ENCODE measurements at regions not wholly inside any gene's neighbourhood (a gene's known extent, or its start where the extent isn't known, plus 50 kb on each side); places are given as distances from the start of the nearest gene placed in this dataset.

DNA sequence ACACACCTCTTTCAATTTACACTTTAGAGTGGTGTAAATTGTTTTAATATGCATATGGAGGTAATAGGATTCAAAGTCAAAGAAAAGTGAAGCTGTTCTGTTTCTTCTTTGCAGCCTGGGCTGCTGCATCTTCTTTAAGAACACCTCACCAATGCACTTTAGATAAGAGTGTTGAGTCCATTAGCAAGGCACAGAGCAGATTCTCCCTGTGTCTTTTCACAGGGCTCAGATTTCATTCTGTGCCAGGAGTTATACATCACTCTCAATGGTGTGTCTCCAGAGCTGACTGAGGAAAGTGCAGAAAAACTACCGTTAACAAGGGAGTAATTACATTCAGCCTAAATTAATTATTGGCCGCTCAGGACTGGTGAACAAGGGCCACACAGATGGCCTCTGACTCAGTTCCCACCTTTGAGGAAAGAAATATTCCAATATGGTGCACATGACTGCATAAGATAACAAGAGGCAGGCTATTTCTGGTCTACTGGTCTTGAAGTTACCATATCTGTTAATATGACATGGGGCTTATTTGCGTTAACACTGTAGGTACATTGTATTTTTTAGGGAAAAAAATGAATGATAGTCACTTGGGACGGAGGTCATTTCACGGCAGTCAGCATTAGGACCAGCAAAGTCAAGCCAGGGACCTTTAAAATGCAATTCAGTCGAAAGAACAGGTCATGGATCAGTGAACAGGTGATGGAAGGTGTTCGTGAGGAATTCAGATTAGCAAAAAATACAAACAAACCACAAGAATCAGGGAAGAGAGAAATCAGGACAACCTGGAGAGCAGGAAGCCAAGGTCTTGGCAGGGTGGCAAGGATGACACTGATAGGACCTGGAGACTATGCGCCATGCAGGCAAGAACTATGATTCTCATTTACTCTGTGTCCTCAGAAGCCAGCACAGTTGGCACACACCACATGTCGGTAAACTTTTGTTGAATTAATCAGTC is 203.7 kb downstream of the TBX18 start:
- no peaks in the 10 kb centered on the region for H3K27me3 ChIP-seq
- no peaks in the 10 kb centered on the region for H3K4me1 ChIP-seq
- no peaks in the 10 kb centered on the region for H3K9me3 ChIP-seq (replicated peaks in 1 of 11)
- no peak overlapping the region for H3K9ac ChIP-seq
- H4K20me1 ChIP-seq, result no peaks in the 10 kb centered on the region
- H3K36me3 ChIP-seq, result no peaks in the 10 kb centered on the region
- no peak for TF ChIP-seq Cebpa-rat (IDR thresholded peaks at IDR 0.05)
- no peak overlapping the region for H3K4me2 ChIP-seq
- H3K4me3 ChIP-seq, result no peak overlapping the region
- no peak overlapping the region for H3K27ac ChIP-seq

DNA sequence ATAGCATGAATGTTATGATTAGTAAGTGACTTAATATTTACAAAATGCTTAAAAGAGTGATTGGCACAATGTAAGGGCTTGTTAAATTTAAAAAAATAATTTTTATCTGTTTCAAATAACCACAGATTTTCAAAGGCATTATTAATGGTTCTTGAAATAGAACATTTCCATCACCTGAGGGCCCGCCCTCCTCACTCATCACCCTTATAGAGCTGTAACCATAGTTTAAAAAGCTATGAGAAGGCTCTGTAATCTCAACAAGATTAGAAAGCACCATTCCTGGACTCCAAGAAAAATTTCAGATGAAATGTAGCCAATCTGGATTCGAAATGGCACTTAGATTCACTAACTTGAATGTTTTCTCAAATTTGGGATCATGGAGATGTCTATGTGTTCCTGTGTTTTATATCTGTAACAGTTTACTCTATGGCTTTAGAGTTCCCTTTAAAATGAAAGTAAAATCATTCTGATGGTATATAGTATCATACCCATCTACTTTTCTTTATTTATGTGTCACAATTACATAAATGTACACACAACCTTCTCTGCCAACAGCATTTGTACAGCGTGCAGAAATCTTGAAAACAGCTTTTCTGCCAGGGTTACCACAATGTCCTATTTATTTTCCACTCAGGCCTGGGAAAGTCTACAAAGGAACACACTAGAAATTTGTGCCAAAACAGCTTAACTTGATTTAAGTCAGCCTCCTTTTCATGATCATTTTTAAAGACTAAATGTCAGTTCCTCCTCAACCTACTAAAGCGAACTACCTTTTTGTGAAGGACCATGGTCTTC is 207.7 kb downstream of the TBX18 start:
- Histone ChIP-seq H3K9me3 (replicated peaks in 1 of 11) (no peaks in the 10 kb centered on the region), H3K4me3 (no peak overlapping the region), H3K9ac (no peak overlapping the region), H3K27ac (no peak overlapping the region), H3K36me3 (no peaks in the 10 kb centered on the region), H3K4me1 (0 out of 20 replicates have a peak, but pooled peaks cover 0 to 4% (median 0%) of the 10 kb centered on the region in 10 experiments), H3K27me3 (no peaks in the 10 kb centered on the region), H3K4me2 (no peak overlapping the region), H4K20me1 (no peaks in the 10 kb centered on the region)
- TF ChIP-seq Cebpa-rat (IDR thresholded peaks at IDR 0.05), result no peak

DNA sequence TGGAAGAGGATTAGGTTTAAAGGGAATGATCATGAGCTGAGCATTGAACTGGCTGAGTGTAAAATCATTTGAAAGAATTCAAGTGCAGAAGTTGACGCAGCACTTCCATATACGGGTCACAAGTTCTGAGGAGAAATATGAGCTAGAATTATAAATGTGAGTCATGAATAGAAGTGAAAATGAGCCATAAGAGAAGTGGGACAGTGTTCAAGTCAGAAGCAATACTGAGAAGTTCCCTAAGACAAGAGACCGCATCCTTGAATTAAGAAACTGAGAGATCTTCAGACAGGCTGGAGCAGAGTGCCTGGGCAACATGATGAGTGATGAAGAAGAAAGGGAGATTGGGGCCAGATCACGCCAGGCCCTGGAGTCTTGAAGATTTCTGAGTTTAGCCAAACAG is 209.7 kb downstream of the TBX18 start:
- Histone ChIP-seq H4K20me1 (no peaks in the 10 kb centered on the region), H3K9me3 (replicated peaks in 1 of 11) (no peaks in the 10 kb centered on the region), H3K4me1 (0 out of 20 replicates have a peak, but pooled peaks cover 0 to 4% (median 0%) of the 10 kb centered on the region in 10 experiments), H3K9ac (no peak overlapping the region), H3K4me2 (peak overlapping the region in 2 of 11 experiments; percentile 13 to 29; a peak in 1 of 22 replicates), H3K27ac (no peak overlapping the region), H3K27me3 (no peaks in the 10 kb centered on the region), H3K4me3 (no peak overlapping the region), H3K36me3 (no peaks in the 10 kb centered on the region)
- TF ChIP-seq Cebpa-rat (IDR thresholded peaks at IDR 0.05), result no peak

DNA sequence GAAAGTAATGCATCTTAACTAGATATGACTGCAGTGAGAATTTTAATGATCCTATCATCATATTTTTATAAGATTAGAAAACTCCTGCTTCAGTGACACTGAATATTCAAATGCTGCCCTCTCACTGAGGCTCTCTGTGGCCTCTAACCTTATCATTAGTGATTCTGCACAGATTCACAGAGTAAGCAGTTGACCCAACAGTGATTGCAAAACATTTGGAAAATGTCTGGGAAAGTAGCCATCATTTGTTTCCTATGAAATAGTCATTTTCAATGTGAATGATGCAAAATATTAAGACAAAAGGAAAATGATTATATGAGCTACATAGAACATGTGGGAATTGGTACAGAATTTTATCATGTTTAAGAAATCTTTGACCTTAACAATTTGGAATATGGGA is 210.3 kb downstream of the TBX18 start:
- Histone ChIP-seq H3K4me2 (peak overlapping the region in 1 of 11 experiments; percentile 13; a peak in 1 of 22 replicates), H3K27ac (no peak overlapping the region), H3K9me3 (replicated peaks in 1 of 11) (no peaks in the 10 kb centered on the region)

DNA sequence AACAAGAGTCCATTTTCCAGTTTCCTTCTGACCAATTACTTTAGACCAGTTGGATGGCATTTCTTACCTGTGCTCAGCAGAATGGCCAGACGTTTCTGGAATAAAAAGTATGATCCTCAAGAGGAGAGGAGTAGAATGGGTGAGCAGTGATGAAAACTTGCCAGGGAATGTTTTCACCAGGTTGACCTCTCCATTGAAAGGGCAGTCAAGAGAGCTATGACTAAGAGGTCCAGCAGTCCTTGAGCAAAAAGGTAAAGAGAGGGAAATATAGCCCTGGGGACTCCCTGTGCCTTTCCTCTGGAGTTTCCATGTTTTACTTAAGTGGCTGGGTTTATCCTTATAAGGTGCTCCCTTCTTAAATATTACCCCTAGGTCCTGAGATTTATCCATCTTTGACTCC is 210.9 kb downstream of the TBX18 start:
- no peak overlapping the region for H3K27ac ChIP-seq
- no peaks in the 10 kb centered on the region for H4K20me1 ChIP-seq
- no peak for TF ChIP-seq Cebpa-rat (IDR thresholded peaks at IDR 0.05)
- H3K36me3 ChIP-seq, result no peaks in the 10 kb centered on the region
- H3K9ac ChIP-seq, result no peak overlapping the region
- no peak overlapping the region for H3K4me3 ChIP-seq
- H3K9me3 ChIP-seq (replicated peaks in 1 of 11), result no peaks in the 10 kb centered on the region
- H3K4me1 ChIP-seq, result 0 out of 20 replicates have a peak, but pooled peaks cover 0 to 4% (median 0%) of the 10 kb centered on the region in 10 experiments
- H3K27me3 ChIP-seq, result no peaks in the 10 kb centered on the region
- H3K4me2 ChIP-seq, result no peak overlapping the region

More for the DNA sequence above, 210.3 kb downstream of the TBX18 start:
- no peaks in the 10 kb centered on the region for H4K20me1 ChIP-seq
- no peak for TF ChIP-seq Cebpa-rat (IDR thresholded peaks at IDR 0.05)
- no peaks in the 10 kb centered on the region for H3K27me3 ChIP-seq
- H3K4me1 ChIP-seq, result 0 out of 20 replicates have a peak, but pooled peaks cover 0 to 4% (median 0%) of the 10 kb centered on the region in 10 experiments
- no peaks in the 10 kb centered on the region for H3K36me3 ChIP-seq
- H3K9ac ChIP-seq, result no peak overlapping the region
- H3K4me3 ChIP-seq, result no peak overlapping the region

DNA sequence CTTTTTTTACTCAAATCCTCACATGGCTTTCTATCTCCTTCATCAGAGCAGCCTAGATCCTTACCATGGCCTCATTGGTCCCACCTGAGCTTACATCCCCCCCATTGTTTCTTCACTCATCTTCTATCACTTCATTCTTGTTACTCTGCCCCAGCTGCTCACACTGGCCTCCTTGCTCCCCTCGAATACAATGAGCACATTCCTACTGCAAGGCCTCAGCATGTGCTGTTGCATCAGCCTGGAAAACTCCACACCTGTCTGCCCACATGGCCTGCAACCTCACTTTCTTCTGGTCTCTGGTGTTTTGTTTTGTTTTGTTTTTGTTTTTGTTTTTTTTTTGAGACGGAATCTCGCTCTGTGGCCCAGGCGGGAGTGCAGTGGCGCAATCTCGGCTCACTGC is 212.6 kb downstream of the TBX18 start:
- no peak overlapping the region for H3K9ac ChIP-seq
- no peaks in the 10 kb centered on the region for H3K36me3 ChIP-seq
- H3K9me3 ChIP-seq (replicated peaks in 1 of 11), result no peaks in the 10 kb centered on the region
- no peak overlapping the region for H3K27ac ChIP-seq
- no peaks in the 10 kb centered on the region for H3K27me3 ChIP-seq
- H4K20me1 ChIP-seq, result no peaks in the 10 kb centered on the region
- H3K4me1 ChIP-seq, result 0 out of 20 replicates have a peak, but pooled peaks cover 0 to 4% (median 0%) of the 10 kb centered on the region in 10 experiments
- H3K4me2 ChIP-seq, result no peak overlapping the region
- no peak for TF ChIP-seq Cebpa-rat (IDR thresholded peaks at IDR 0.05)
- H3K4me3 ChIP-seq, result no peak overlapping the region

DNA sequence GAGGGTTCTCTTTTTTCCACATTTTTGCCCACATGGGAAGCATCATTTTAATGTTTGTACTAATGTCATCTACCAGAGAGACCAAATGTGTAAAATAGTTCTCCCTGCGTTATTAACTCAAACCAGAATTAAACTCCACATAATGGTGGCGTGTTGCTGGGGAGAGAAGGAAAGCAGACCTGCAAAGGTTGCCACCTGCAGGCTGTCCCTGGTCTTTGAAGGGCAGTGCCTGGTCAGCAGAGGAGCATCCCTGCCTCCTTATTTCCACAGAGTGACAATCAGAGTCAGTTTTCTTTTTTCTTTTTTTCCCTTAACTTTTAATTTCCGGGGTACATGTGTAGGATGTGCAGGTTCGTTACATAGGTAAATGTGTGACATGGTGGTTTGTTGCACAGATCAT is 214.5 kb downstream of the TBX18 start:
- no peak overlapping the region for H3K27ac ChIP-seq
- no peak for TF ChIP-seq Cebpa-rat (IDR thresholded peaks at IDR 0.05)
- no peaks in the 10 kb centered on the region for H4K20me1 ChIP-seq
- H3K4me2 ChIP-seq, result no peak overlapping the region
- H3K9me3 ChIP-seq (replicated peaks in 1 of 11), result no peaks in the 10 kb centered on the region
- no peaks in the 10 kb centered on the region for H3K27me3 ChIP-seq
- 0 out of 20 replicates have a peak, but pooled peaks cover 0 to 4% (median 0%) of the 10 kb centered on the region in 10 experiments for H3K4me1 ChIP-seq
- no peak overlapping the region for H3K9ac ChIP-seq
- no peaks in the 10 kb centered on the region for H3K36me3 ChIP-seq
- H3K4me3 ChIP-seq, result no peak overlapping the region

DNA sequence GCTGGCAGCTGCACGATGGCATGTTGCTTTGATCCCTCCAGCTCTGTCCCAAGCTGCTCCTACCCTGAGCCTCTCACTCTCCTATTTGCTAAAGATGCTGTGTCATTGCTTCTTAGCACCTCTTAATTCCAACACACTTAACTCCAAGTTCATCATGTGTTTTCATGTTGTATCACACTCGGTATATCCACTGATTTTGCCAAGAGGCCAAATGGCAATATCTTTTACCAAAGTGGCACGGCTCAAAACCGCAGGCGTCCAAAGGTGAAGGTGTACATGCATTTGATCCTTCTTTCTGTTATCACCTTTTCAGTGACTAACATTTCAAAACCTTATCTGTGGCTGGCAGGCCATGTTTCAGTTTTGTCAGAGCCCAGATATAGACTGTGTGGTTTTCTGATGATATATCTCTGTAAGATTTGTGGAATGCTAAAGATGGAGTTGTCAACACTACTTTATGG is 217.0 kb downstream of the TBX18 start:
- TF ChIP-seq Cebpa-rat (IDR thresholded peaks at IDR 0.05), result no peak
- Histone ChIP-seq H3K27ac (no peak overlapping the region), H3K4me1 (no peaks in the 10 kb centered on the region), H4K20me1 (no peaks in the 10 kb centered on the region), H3K9ac (no peak overlapping the region), H3K4me3 (no peak overlapping the region), H3K27me3 (no peaks in the 10 kb centered on the region), H3K36me3 (no peaks in the 10 kb centered on the region), H3K9me3 (replicated peaks in 1 of 11) (0 out of 22 replicates have a peak, but pooled peaks cover 0 to 3% (median 0%) of the 10 kb centered on the region in 11 experiments), H3K4me2 (no peak overlapping the region)

DNA sequence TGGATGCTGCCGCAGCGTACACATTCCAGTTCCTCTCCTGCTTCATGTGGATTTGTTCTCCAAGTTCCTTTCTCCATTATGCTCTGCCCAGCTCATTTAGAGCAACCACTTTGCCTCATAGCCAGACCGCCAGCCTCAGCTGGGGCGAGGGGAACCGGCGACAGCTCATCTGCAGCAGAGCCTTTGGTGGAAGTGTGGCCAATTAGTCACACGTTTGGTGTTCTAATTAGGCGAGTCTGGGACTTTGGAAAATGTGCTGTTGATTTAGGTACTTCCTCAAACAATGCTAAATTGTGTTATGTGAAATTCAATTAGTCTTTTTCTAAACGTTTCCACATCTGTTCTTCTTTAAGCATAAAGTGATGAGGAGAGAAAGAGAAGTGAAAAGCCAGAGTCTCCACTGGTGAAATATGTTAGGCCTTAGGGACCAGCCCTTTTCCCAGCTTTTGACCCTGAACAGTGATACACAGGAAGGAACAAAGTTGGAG is 217.9 kb downstream of the TBX18 start:
- Histone ChIP-seq H3K36me3 (no peaks in the 10 kb centered on the region), H3K4me1 (no peaks in the 10 kb centered on the region), H3K9ac (no peak overlapping the region), H3K4me3 (no peak overlapping the region), H3K27me3 (no peaks in the 10 kb centered on the region), H3K27ac (no peak overlapping the region), H4K20me1 (no peaks in the 10 kb centered on the region), H3K9me3 (replicated peaks in 1 of 11) (0 out of 22 replicates have a peak, but pooled peaks cover 0 to 3% (median 0%) of the 10 kb centered on the region in 11 experiments), H3K4me2 (no peak overlapping the region)
- no peak for TF ChIP-seq Cebpa-rat (IDR thresholded peaks at IDR 0.05)
